ENCODE measurements at regions not wholly inside any gene's neighbourhood (a gene's known extent, or its start where the extent isn't known, plus 50 kb on each side); places are given as distances from the start of the nearest gene placed in this dataset.

GRCh38 chr14:85883101-85883500 lies 353.2 kb downstream of the FLRT2 start:
- ATAC-seq, result no peak
- H3K36me3 ChIP-seq (ENCODE audit: control insufficient read depth in 2 of 2, insufficient read depth in 2 of 2, low read length in 1 of 2), result no peaks in the 10 kb centered on the region
- H3K79me2 ChIP-seq (ENCODE audit: control insufficient read depth, insufficient read depth, low read length), result no peaks in the 10 kb centered on the region
- no TSS peak for BruUV-seq (replicated peaks)
- ChIA-PET CTCF (interaction anchor here (0.8 to 1.0 kb wide), 2 partner anchors 15 to 153 kb away, joined by 3 read pairs; no protein-coding TSS in a partner anchor), RAD21 (ENCODE audit: unreplicated experiment) (no interaction called here), SMC1A (ENCODE audit: uncharacterized antibody, unreplicated experiment) (no interaction called here), POLR2A (no interaction called here)
- H3K4me3 ChIP-seq, result no peak overlapping the region
- H3K4me1 ChIP-seq (ENCODE audit: control insufficient read depth, insufficient read depth, low read length), result no peaks in the 10 kb centered on the region
- H2AFZ ChIP-seq (ENCODE audit: control insufficient read depth, low read depth, low read length), result no peak overlapping the region
- FAIRE-seq, result no peak
- no peaks in the 10 kb centered on the region for H3K27me3 ChIP-seq (replicated peaks in 1 of 2; ENCODE audit: control insufficient read depth in 2 of 2, insufficient read depth in 2 of 2, low read length in 1 of 2)
- no peak overlapping the region for H3K4me2 ChIP-seq (ENCODE audit: control insufficient read depth, insufficient read depth)
- TF ChIP-seq FOXK2 (IDR thresholded peaks at IDR 0.05) (no peak), POLR2AphosphoS5 (IDR thresholded peaks at IDR 0.05; ENCODE audit: low read length) (no peak), HDAC6 (IDR thresholded peaks at IDR 0.05; ENCODE audit: unreplicated experiment) (no peak), TCF7 (IDR thresholded peaks at IDR 0.05; ENCODE audit: borderline replicate concordance) (no peak), RCOR1 (conservative IDR thresholded peaks at IDR 0.05; ENCODE audit: low read depth, low read length) (no peak), BCLAF1 (IDR thresholded peaks at IDR 0.05) (no peak), MTA3 (IDR thresholded peaks at IDR 0.05; ENCODE audit: borderline replicate concordance, low read length) (no peak), FOS (IDR thresholded peaks at IDR 0.05; ENCODE audit: borderline replicate concordance, extremely low read depth, insufficient read length) (no peak), SIN3A (IDR thresholded peaks at IDR 0.05; ENCODE audit: low read depth, low read length) (no peak), NFIC (IDR thresholded peaks at IDR 0.05; ENCODE audit: low read depth, low read length) (no peak)
- H3K27ac ChIP-seq (ENCODE audit: control insufficient read depth, insufficient read depth), result no peak overlapping the region
- no peak overlapping the region for H3K9ac ChIP-seq (ENCODE audit: control insufficient read depth, insufficient read depth, low read length)
- intact Hi-C loops (cut with micrococcal nuclease; ENCODE audit: unreplicated experiment), result no loop called here
- H4K20me1 ChIP-seq (ENCODE audit: control insufficient read depth, insufficient read depth), result no peaks in the 10 kb centered on the region
- H3K9me3 ChIP-seq (replicated peaks; ENCODE audit: control insufficient read depth, insufficient read depth, low read length), result no peaks in the 10 kb centered on the region
- DNase-seq (ENCODE audit: low read depth, low spot score), result no peak
- in situ Hi-C loops (cut with MboI), result no loop called here
